ENCODE measurements at regions not wholly inside any gene's neighbourhood (a gene's known extent, or its start where the extent isn't known, plus 50 kb on each side); places are given as distances from the start of the nearest gene placed in this dataset.

DNA sequence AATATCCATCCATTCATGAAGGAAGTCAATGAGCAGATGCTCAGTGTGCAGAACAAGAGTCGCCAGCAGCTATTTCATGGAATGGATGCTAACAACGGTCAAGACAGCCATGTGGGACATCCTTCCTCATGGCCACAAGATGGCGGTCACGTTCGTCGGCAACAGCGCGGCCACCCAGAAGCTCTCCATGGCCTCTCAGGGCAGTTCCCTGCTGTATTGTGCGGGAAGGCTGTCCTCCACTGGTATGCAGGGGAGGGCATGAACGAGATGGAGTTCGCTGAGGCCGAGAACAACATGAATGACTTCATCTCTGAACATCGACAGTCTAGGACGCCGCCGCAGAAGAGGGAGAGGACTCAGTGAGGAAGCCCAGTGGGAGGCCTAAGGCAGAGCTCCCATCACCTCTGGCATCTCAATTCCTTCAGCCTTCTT is 208.3 kb downstream of the TJP1 start:
- no peak overlapping the region for H3K14ac ChIP-seq (ENCODE audit: insufficient read length)
- no peaks in the 10 kb centered on the region; a peak in 1 of 7 replicates for H3K27me3 ChIP-seq (replicated peaks in 1 of 4; ENCODE audit: control insufficient read depth in 3 of 4, extremely low read depth in 1 of 4, insufficient read depth in 3 of 4, low read length in 3 of 4)
- H3K79me1 ChIP-seq (ENCODE audit: low read depth, low read length), result no peaks in the 10 kb centered on the region
- H3K4me3 ChIP-seq (ENCODE audit: extremely low read depth in 1 of 4, insufficient read depth in 2 of 4, low read depth in 3 of 4, low read length in 4 of 4), result no peak overlapping the region
- no peak overlapping the region for H2AFZ ChIP-seq (ENCODE audit: low read length)
- no peak overlapping the region for H4K8ac ChIP-seq (ENCODE audit: extremely low read depth, insufficient read depth, low read length)
- no peak overlapping the region for H2BK20ac ChIP-seq (ENCODE audit: low read length)
- no peaks in the 10 kb centered on the region for H4K20me1 ChIP-seq (replicated peaks in 1 of 2; ENCODE audit: control insufficient read depth in 1 of 2, insufficient read depth in 2 of 2, low read length in 2 of 2)
- 92% methylated on average over 16 of the region's 16 CpGs; no CpG with 5 or more reads in 1 of the 2 experiments for WGBS, 2 experiments (ENCODE audit: extremely low coverage in 1 of 2, insufficient coverage in 1 of 2, insufficient read length in 1 of 2, insufficient replicate concordance in 2 of 2, low coverage in 1 of 2, low lambda C conversion rate in 2 of 2, missing lambda C conversion rate in 1 of 2)
- no peak overlapping the region for H4K91ac ChIP-seq (replicated peaks; ENCODE audit: insufficient read length, low read length)
- no peak overlapping the region for H2BK120ac ChIP-seq (replicated peaks; ENCODE audit: low read depth, low read length)
- no peak overlapping the region for H3K56ac ChIP-seq (replicated peaks; ENCODE audit: insufficient read length, low read depth, low read length)
- no peaks in the 10 kb centered on the region for H3K9me3 ChIP-seq (ENCODE audit: insufficient read depth in 2 of 2, low read depth in 1 of 2, low read length in 1 of 2)
- peaks cover 3 to 16% (median 12%) of the 10 kb centered on the region in 4 experiments; a peak in 5 of 7 replicates for H3K4me1 ChIP-seq (replicated peaks in 1 of 4; ENCODE audit: control insufficient read depth in 3 of 4, insufficient read depth in 4 of 4, low read length in 3 of 4)
- no peak overlapping the region for H3K23ac ChIP-seq (ENCODE audit: insufficient read length)
- no peak overlapping the region for H2BK15ac ChIP-seq (ENCODE audit: low read length)
- no peak overlapping the region for H3K4me2 ChIP-seq (ENCODE audit: insufficient read depth in 1 of 2, low read depth in 2 of 2, low read length in 2 of 2)
- H2AK5ac ChIP-seq (ENCODE audit: low read depth, low read length), result no peak overlapping the region
- H3K23me2 ChIP-seq (ENCODE audit: low read depth, low read length), result no peaks in the 10 kb centered on the region
- H3K4ac ChIP-seq (replicated peaks; ENCODE audit: insufficient read length, low read depth, low read length), result no peak overlapping the region
- no peak overlapping the region for H4K5ac ChIP-seq (ENCODE audit: insufficient read length, low read depth, low read length)
- ChIA-PET CTCF (ENCODE audit: partially characterized antibody) (interaction anchor here (0.7 to 5.4 kb wide), 18 partner anchors 8 to 305 kb away, joined by 3 to 58 read pairs (median 4); no protein-coding TSS in a partner anchor), POLR2A (ENCODE audit: partially characterized antibody) (interaction anchor here (1.6 kb wide), 1 partner anchor 43 kb away, joined by 3 read pairs; no protein-coding TSS in a partner anchor)
- DNase-seq (ENCODE audit: low read depth in 1 of 2, low spot score in 2 of 2) (peak in 1 of 2 experiments; percentile 67), FAIRE-seq (peak; percentile 48)
- H3K9ac ChIP-seq (replicated peaks in 1 of 4; ENCODE audit: extremely low read depth in 1 of 4, low read depth in 3 of 4, low read length in 3 of 4), result no peak overlapping the region
- H3K18ac ChIP-seq (ENCODE audit: extremely low read depth, low read length), result no peak overlapping the region
- no peak overlapping the region for H3K27ac ChIP-seq (ENCODE audit: low read depth, low read length)
- H3K36me3 ChIP-seq (ENCODE audit: control insufficient read depth in 2 of 4, insufficient read depth in 4 of 4, low read length in 3 of 4), result no peaks in the 10 kb centered on the region
- no peaks in the 10 kb centered on the region for H3K79me2 ChIP-seq (ENCODE audit: control insufficient read depth in 1 of 2, insufficient read depth in 2 of 2, low read length in 2 of 2)
- H2BK5ac ChIP-seq (ENCODE audit: low read depth, low read length), result no peak overlapping the region
- H2BK12ac ChIP-seq (ENCODE audit: low read depth, low read length), result 0 out of 2 replicates have a peak overlapping the region, but pooled peaks have one; percentile 53
- TF ChIP-seq POU5F1 (IDR thresholded peaks at IDR 0.05; ENCODE audit: low read depth, low read length) (no peak), RAD21 (IDR thresholded peaks at IDR 0.05 in 1 of 2, conservative IDR thresholded peaks at IDR 0.05 in 1 of 2; ENCODE audit: low read depth in 2 of 2, low read length in 2 of 2) (peak; percentile 53 to 68), YY1 (IDR thresholded peaks at IDR 0.05; ENCODE audit: low read depth, low read length) (peak; percentile 77), KDM5A (IDR thresholded peaks at IDR 0.05; ENCODE audit: low read length) (no peak), SIRT6 (IDR thresholded peaks at IDR 0.05; ENCODE audit: low read length) (no peak), BRCA1 (IDR thresholded peaks at IDR 0.05; ENCODE audit: low read depth, low read length) (no peak), TCF12 (IDR thresholded peaks at IDR 0.05; ENCODE audit: low read depth, low read length) (no peak), TEAD4 (IDR thresholded peaks at IDR 0.05; ENCODE audit: low read depth, low read length) (peak; percentile 31; the same call in 1 of the 2 replicates), SRF (IDR thresholded peaks at IDR 0.05; ENCODE audit: low read depth, low read length) (no peak)
- TF ChIP-seq, protein P1, sequence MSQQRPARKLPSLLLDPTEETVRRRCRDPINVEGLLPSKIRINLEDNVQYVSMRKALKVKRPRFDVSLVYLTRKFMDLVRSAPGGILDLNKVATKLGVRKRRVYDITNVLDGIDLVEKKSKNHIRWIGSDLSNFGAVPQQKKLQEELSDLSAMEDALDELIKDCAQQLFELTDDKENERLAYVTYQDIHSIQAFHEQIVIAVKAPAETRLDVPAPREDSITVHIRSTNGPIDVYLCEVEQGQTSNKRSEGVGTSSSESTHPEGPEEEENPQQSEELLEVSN (IDR thresholded peaks at IDR 0.05), result 0 out of 2 replicates have a peak, but pooled peaks have one; percentile 11
- TF ChIP-seq, protein P2, sequence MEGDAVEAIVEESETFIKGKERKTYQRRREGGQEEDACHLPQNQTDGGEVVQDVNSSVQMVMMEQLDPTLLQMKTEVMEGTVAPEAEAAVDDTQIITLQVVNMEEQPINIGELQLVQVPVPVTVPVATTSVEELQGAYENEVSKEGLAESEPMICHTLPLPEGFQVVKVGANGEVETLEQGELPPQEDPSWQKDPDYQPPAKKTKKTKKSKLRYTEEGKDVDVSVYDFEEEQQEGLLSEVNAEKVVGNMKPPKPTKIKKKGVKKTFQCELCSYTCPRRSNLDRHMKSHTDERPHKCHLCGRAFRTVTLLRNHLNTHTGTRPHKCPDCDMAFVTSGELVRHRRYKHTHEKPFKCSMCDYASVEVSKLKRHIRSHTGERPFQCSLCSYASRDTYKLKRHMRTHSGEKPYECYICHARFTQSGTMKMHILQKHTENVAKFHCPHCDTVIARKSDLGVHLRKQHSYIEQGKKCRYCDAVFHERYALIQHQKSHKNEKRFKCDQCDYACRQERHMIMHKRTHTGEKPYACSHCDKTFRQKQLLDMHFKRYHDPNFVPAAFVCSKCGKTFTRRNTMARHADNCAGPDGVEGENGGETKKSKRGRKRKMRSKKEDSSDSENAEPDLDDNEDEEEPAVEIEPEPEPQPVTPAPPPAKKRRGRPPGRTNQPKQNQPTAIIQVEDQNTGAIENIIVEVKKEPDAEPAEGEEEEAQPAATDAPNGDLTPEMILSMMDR (IDR thresholded peaks at IDR 0.05; ENCODE audit: control extremely low read depth in 1 of 3, insufficient read depth in 1 of 3, low read depth in 1 of 3, low read length in 3 of 3), result peak; percentile 56 to 79 (median 75)

Measured in H1 (cell line).